A673 (cell line): ENCODE measurements at regions not wholly inside any gene's neighbourhood (a gene's known extent, or its start where the extent isn't known, plus 50 kb on each side); places are given as distances from the start of the nearest gene placed in this dataset.

Experiments used
- BruUV-seq: library from RNA; stranded (reverse); fragments of 400-500 nt; replicated peaks from 2 replicates; lab custom pipeline; 2021; lab: Mats Ljungman, UMichigan
- CTCF ChIA-PET: fragments of 300-600 bp; sonication (Branson Sonifier 250); formaldehyde crosslinking; loops from one replicate; lab custom pipeline; 2022; ENCODE audit warnings: antibody characterized with exemption; lab: Charles Lee
- POLR2A ChIA-PET: fragments of 300-600 bp; sonication (Branson Sonifier 250); formaldehyde crosslinking; loops from one replicate; lab custom pipeline; 2022; ENCODE audit warnings: antibody characterized with exemption; ENCODE audit not compliant: low non-redundant PET; lab: Charles Lee
- DNase-seq: peaks from one replicate; pipeline ENCODE4 v3.0.0-alpha.2; 2015; ENCODE audit warnings: low spot score
- H3K27ac ChIP-seq: fragments of 200-600 bp; sonication (generic); 2 replicates; pipeline ENCODE4 v1.5.1; 2016; ENCODE audit warnings: mixed run types, low read depth, mild to moderate bottlenecking, mixed read lengths, antibody characterized with exemption, low read length; ENCODE audit not compliant: poor library complexity, severe bottlenecking
- H3K27me3 ChIP-seq: fragments of 200-600 bp; sonication (generic); replicated peaks from 2 replicates; pipeline ENCODE4 v1.6.1; 2017; ENCODE audit warnings: mixed run types, low read depth, mild to moderate bottlenecking, mixed read lengths, antibody characterized with exemption, low read length; ENCODE audit not compliant: insufficient read depth, poor library complexity
- H3K36me3 ChIP-seq: fragments of 200-600 bp; sonication (generic); 2 replicates; pipeline ENCODE4 v1.6.1; 2016; ENCODE audit warnings: mixed run types, mild to moderate bottlenecking, mixed read lengths, antibody characterized with exemption, low read length; ENCODE audit not compliant: insufficient read depth, poor library complexity, severe bottlenecking
- H3K4me1 ChIP-seq: fragments of 200-600 bp; sonication (generic); 2 replicates; pipeline ENCODE4 v1.6.1; 2017; ENCODE audit warnings: mixed run types, mild to moderate bottlenecking, mixed read lengths, antibody characterized with exemption, low read length; ENCODE audit not compliant: insufficient read depth, poor library complexity, severe bottlenecking
- H3K4me3 ChIP-seq: fragments of 200-600 bp; sonication (generic); 2 replicates; pipeline ENCODE4 v1.5.1; 2016; ENCODE audit warnings: low read depth, mixed run types, mild to moderate bottlenecking, mixed read lengths, low read length; ENCODE audit not compliant: poor library complexity, severe bottlenecking
- H3K9me3 ChIP-seq: fragments of 200-600 bp; sonication (generic); 2 replicates; pipeline ENCODE4 v1.6.1; 2016; ENCODE audit warnings: mixed run types, low read depth, mild to moderate bottlenecking, mixed read lengths, antibody characterized with exemption, low read length; ENCODE audit not compliant: poor library complexity, severe bottlenecking
- EZH2 ChIP-seq: fragments of 200-600 bp; sonication (generic); IDR thresholded peaks from 2 replicates; pipeline ENCODE4 v1.6.1; 2017; ENCODE audit warnings: borderline replicate concordance, low read depth, mild to moderate bottlenecking, mixed read lengths, antibody characterized with exemption, low read length; ENCODE audit not compliant: poor library complexity, severe bottlenecking
- intact Hi-C: fragments of 100-400 bp; cut with micrococcal nuclease; formaldehyde crosslinking; loops from one replicate; pipeline ENCODE4 v1.10.0; 2022; ENCODE audit not compliant: unreplicated experiment
- TF ChIP-seq, protein P1 (sequence below): fragments of 300-800, 200-600 bp; sonication (generic); conservative IDR thresholded peaks from 2 replicates; pipeline ENCODE4 v1.5.1; 2017; ENCODE audit warnings: low read depth, mild to moderate bottlenecking, antibody characterized with exemption, low read length, moderate library complexity, mixed read lengths

DNA sequence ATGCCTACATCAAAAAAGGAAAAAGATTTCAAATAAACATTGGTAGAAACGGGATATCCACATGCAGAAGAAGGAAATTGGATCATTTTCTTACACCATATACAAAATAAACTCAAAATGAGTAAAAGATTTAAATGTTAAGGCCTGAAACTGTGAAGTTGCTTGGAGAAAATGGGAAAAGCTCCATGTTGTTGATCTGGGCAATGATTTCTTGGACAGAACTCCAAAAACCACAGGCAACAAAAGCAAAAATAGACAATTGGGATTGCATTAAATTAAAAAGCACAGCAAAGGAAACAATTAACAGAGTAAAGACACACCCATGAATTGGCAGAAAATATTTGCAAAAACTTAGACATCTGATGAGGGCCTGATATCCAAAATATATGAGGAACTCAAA lies 105.2 kb upstream of the APP start:
- no TSS peak for BruUV-seq
- Histone ChIP-seq H3K4me3 (no peak overlapping the region), H3K4me1 (peaks cover 7% of the 10 kb centered on the region), H3K27me3 (no peaks in the 10 kb centered on the region), H3K27ac (no peak overlapping the region), H3K36me3 (no peaks in the 10 kb centered on the region), H3K9me3 (peaks cover 23% of the 10 kb centered on the region)
- CTCF ChIA-PET = no interaction called here
- POLR2A ChIA-PET = no interaction called here
- intact Hi-C loops = no loop called here
- TF ChIP-seq, protein P1, sequence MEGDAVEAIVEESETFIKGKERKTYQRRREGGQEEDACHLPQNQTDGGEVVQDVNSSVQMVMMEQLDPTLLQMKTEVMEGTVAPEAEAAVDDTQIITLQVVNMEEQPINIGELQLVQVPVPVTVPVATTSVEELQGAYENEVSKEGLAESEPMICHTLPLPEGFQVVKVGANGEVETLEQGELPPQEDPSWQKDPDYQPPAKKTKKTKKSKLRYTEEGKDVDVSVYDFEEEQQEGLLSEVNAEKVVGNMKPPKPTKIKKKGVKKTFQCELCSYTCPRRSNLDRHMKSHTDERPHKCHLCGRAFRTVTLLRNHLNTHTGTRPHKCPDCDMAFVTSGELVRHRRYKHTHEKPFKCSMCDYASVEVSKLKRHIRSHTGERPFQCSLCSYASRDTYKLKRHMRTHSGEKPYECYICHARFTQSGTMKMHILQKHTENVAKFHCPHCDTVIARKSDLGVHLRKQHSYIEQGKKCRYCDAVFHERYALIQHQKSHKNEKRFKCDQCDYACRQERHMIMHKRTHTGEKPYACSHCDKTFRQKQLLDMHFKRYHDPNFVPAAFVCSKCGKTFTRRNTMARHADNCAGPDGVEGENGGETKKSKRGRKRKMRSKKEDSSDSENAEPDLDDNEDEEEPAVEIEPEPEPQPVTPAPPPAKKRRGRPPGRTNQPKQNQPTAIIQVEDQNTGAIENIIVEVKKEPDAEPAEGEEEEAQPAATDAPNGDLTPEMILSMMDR = no peak
- TF ChIP-seq EZH2 = no peak
- no peak for DNase-seq

DNA sequence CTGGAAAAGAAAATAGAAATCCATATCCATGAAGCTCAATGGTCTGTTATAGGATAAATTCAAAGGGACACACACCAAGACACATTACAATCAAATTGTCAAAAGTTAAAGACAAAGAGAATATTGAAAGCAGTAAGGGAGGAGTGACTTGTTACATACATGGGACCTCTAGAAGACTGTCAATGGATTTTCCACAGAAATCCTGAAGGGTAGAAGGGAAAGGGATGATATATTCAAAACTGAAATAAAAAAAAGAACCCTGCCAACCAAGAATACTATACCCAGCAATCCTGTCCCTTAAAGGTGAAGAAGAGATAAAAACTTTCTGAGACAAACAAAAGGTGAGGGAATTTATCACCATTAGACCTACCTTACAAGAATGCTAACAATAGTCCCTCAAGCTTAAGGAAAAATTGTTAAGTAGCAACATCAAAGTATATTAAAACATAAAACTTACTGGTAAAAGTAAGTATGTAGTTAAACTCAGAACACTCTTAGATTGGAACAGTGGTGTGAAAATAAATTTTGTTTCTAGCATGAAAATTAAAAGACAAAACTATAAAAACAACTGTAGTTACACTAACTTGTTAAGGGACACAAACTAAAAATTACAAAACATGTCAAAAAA lies 103.2 kb upstream of the APP start:
- ChIA-PET CTCF (no interaction called here), POLR2A (no interaction called here)
- Histone ChIP-seq H3K4me3 (no peak overlapping the region), H3K36me3 (no peaks in the 10 kb centered on the region), H3K4me1 (no peaks in the 10 kb centered on the region), H3K27ac (no peak overlapping the region), H3K27me3 (no peaks in the 10 kb centered on the region), H3K9me3 (peaks cover 23% of the 10 kb centered on the region)
- TF ChIP-seq, protein P1 = no peak
- no TSS peak for BruUV-seq
- intact Hi-C loops = no loop called here
- no peak for DNase-seq

DNA sequence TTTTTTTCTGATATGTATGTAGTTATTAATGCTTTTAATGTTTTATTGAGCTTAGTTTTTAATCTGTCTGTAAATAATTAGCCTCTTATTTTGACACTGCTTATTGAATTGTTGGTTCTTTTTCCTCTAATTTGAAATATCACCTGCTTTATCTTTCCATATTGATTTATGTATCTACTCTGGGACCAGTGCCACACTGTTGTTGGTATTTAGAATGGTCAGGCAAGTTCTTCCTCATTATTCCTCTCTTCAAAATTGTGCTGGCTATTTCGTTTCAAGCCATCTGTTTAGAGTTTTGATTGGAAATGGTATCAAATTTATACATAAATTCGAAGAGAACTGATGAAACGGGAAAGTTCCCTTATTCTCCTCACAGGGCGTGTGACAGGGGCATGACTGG lies 96.8 kb upstream of the APP start:
- no TSS peak for BruUV-seq
- H3K36me3 ChIP-seq = no peaks in the 10 kb centered on the region
- no peaks in the 10 kb centered on the region for H3K4me1 ChIP-seq
- H3K4me3 ChIP-seq = no peak overlapping the region
- CTCF ChIA-PET = no interaction called here
- H3K27ac ChIP-seq = no peak overlapping the region
- TF ChIP-seq, protein P1 = no peak
- no peak for TF ChIP-seq EZH2
- POLR2A ChIA-PET = no interaction called here
- intact Hi-C loops = no loop called here
- no peak for DNase-seq
- no peaks in the 10 kb centered on the region for H3K27me3 ChIP-seq
- no peaks in the 10 kb centered on the region for H3K9me3 ChIP-seq
